ENCODE measurements at regions not wholly inside any gene's neighbourhood (a gene's known extent, or its start where the extent isn't known, plus 50 kb on each side); places are given as distances from the start of the nearest gene placed in this dataset.

DNA sequence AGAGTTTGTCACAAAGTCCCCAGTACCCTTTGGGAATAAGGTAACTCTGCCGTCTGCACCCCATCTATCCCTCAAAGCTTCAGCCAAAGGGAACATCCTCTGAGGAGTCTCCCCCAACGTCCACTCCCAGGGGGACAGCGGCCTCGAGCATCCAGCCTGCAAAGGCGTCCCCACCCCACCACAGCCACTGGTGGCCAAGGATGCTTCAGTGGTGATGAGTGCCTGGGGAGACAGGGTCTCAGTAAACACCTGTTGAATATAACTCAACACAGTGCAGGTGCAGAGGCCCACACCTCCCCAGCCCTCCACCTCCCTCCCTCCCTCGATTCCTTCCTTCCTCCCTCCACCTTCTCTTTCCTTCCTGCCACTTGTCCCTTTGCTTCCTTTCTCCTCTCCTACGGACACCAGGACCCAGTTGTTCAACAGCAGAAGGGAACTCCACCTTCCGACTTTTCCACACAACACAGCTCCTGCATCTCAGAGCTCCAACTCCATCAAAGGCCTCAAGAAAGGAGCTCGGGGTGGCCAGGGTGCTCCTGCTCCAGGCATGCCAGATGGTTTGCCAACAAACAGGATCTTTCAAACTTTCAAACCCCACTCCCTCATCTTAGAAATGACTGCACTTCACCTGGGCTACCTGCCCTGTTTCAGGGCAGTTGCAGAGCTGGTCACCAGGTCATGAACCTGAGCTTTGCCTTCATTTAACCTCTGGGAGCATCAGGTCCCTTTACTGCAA lies 87.8 kb upstream of the SNTG2 start:
- H3F3A ChIP-seq (ENCODE audit: insufficient read depth, low read length): no peaks in the 10 kb centered on the region
- no peaks in the 10 kb centered on the region for H4K20me1 ChIP-seq (ENCODE audit: insufficient read depth, low read length)
- no peak overlapping the region for H3K27ac ChIP-seq (ENCODE audit: low read length)
- H3K4me2 ChIP-seq (ENCODE audit: low read depth, low read length): no peak overlapping the region
- no peak for TF ChIP-seq EZH2 (optimal IDR thresholded peaks at IDR 0.05; ENCODE audit: low read depth, low read length)
- TF ChIP-seq, protein P1, sequence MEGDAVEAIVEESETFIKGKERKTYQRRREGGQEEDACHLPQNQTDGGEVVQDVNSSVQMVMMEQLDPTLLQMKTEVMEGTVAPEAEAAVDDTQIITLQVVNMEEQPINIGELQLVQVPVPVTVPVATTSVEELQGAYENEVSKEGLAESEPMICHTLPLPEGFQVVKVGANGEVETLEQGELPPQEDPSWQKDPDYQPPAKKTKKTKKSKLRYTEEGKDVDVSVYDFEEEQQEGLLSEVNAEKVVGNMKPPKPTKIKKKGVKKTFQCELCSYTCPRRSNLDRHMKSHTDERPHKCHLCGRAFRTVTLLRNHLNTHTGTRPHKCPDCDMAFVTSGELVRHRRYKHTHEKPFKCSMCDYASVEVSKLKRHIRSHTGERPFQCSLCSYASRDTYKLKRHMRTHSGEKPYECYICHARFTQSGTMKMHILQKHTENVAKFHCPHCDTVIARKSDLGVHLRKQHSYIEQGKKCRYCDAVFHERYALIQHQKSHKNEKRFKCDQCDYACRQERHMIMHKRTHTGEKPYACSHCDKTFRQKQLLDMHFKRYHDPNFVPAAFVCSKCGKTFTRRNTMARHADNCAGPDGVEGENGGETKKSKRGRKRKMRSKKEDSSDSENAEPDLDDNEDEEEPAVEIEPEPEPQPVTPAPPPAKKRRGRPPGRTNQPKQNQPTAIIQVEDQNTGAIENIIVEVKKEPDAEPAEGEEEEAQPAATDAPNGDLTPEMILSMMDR (IDR thresholded peaks at IDR 0.05; ENCODE audit: low read length): no peak
- TF ChIP-seq EZH2phosphoT487 (IDR thresholded peaks at IDR 0.05; ENCODE audit: low read length): no peak
- no peak overlapping the region for H3K9ac ChIP-seq (ENCODE audit: low read length)
- H3K4me3 ChIP-seq (ENCODE audit: low read length): no peak overlapping the region
- H3K9me2 ChIP-seq (replicated peaks; ENCODE audit: insufficient read depth, low read length): no peaks in the 10 kb centered on the region
- H3K27me3 ChIP-seq (replicated peaks; ENCODE audit: insufficient read depth, low read length): no peaks in the 10 kb centered on the region
- H3K36me3 ChIP-seq (replicated peaks; ENCODE audit: insufficient read depth, low read length): no peaks in the 10 kb centered on the region
- H2AFZ ChIP-seq (ENCODE audit: low read length): no peak overlapping the region
- H3K4me1 ChIP-seq (ENCODE audit: low read length): no peaks in the 10 kb centered on the region
- H3K79me2 ChIP-seq (ENCODE audit: low read length): no peaks in the 10 kb centered on the region
- no peaks in the 10 kb centered on the region for H3K9me3 ChIP-seq (replicated peaks; ENCODE audit: insufficient read depth, low read length)
- no peak for DNase-seq

DNA sequence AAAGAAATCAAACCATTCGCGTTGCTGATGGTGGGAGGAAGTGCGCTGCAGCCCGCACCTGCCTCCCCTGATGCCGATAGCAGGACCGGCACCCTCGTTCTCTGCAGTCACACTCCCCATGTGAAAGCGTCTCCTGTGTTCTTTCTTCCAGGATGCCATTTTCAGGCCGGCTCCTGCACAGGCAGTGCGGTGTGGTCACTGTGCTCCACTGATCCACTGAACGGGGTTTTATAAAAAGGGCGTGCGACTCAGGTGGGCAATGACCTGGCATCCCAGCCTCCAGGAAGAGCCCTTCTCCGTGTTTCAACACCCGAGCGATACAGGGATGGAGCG lies 88.3 kb upstream of the SNTG2 start:
- no peak overlapping the region for H3K27ac ChIP-seq (ENCODE audit: low read length)
- H2AFZ ChIP-seq (ENCODE audit: low read length): no peak overlapping the region
- no peaks in the 10 kb centered on the region for H3K9me2 ChIP-seq (replicated peaks; ENCODE audit: insufficient read depth, low read length)
- TF ChIP-seq EZH2phosphoT487 (IDR thresholded peaks at IDR 0.05; ENCODE audit: low read length) (no peak), EZH2 (optimal IDR thresholded peaks at IDR 0.05; ENCODE audit: low read depth, low read length) (no peak)
- TF ChIP-seq, protein P1 (IDR thresholded peaks at IDR 0.05; ENCODE audit: low read length): no peak
- no peak for DNase-seq
- no peaks in the 10 kb centered on the region for H3K79me2 ChIP-seq (ENCODE audit: low read length)
- no peaks in the 10 kb centered on the region for H3K9me3 ChIP-seq (replicated peaks; ENCODE audit: insufficient read depth, low read length)
- H3K4me3 ChIP-seq (ENCODE audit: low read length): no peak overlapping the region
- no peak overlapping the region for H3K9ac ChIP-seq (ENCODE audit: low read length)
- no peaks in the 10 kb centered on the region for H3K4me1 ChIP-seq (ENCODE audit: low read length)
- H3K4me2 ChIP-seq (ENCODE audit: low read depth, low read length): no peak overlapping the region
- H3F3A ChIP-seq (ENCODE audit: insufficient read depth, low read length): no peaks in the 10 kb centered on the region
- no peaks in the 10 kb centered on the region for H3K36me3 ChIP-seq (replicated peaks; ENCODE audit: insufficient read depth, low read length)
- H3K27me3 ChIP-seq (replicated peaks; ENCODE audit: insufficient read depth, low read length): no peaks in the 10 kb centered on the region
- H4K20me1 ChIP-seq (ENCODE audit: insufficient read depth, low read length): no peaks in the 10 kb centered on the region

DNA sequence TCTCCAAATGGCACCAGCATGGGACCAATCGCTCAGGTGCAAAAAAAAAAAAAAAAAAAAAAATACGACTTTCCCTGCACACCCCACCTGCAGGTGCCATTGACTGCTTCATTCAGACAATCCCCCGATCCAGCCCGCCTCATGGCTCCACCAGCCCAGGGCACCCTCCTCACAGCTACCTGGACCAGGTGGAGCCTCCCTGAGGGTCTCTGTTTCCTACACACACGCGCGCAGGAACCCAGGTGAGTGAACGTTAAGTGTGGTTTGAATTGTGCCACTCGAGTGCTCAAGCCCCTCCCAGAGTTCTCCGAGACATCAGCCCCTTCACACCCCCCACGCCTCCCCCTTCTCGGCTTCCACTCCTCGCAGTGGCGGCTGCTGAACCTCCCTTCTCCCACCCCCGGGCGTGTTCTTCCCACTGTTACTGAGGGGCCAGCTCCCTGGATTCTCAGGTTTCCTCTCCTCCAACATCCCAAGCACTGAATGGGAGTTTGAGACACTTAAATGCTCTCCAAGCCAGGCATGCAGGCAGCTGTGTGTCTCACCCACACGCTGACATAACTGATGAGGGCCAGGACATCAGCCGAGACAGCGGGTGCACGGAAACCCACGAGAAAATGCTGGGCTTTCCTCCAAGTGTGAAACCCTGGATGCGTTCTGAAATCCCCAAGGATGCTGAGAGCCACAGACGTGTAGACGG lies 88.8 kb upstream of the SNTG2 start:
- H3K4me3 ChIP-seq (ENCODE audit: low read length): no peak overlapping the region
- no peak for DNase-seq
- no peaks in the 10 kb centered on the region for H3F3A ChIP-seq (ENCODE audit: insufficient read depth, low read length)
- H2AFZ ChIP-seq (ENCODE audit: low read length): no peak overlapping the region
- H3K27ac ChIP-seq (ENCODE audit: low read length): no peak overlapping the region
- no peaks in the 10 kb centered on the region for H3K4me1 ChIP-seq (ENCODE audit: low read length)
- no peak overlapping the region for H3K4me2 ChIP-seq (ENCODE audit: low read depth, low read length)
- H3K79me2 ChIP-seq (ENCODE audit: low read length): no peaks in the 10 kb centered on the region
- H3K9me2 ChIP-seq (replicated peaks; ENCODE audit: insufficient read depth, low read length): no peaks in the 10 kb centered on the region
- H3K36me3 ChIP-seq (replicated peaks; ENCODE audit: insufficient read depth, low read length): no peaks in the 10 kb centered on the region
- no peaks in the 10 kb centered on the region for H3K27me3 ChIP-seq (replicated peaks; ENCODE audit: insufficient read depth, low read length)
- TF ChIP-seq EZH2phosphoT487 (IDR thresholded peaks at IDR 0.05; ENCODE audit: low read length) (no peak), EZH2 (optimal IDR thresholded peaks at IDR 0.05; ENCODE audit: low read depth, low read length) (no peak)
- TF ChIP-seq, protein P1 (IDR thresholded peaks at IDR 0.05; ENCODE audit: low read length): no peak
- H3K9me3 ChIP-seq (replicated peaks; ENCODE audit: insufficient read depth, low read length): no peaks in the 10 kb centered on the region
- H3K9ac ChIP-seq (ENCODE audit: low read length): no peak overlapping the region
- H4K20me1 ChIP-seq (ENCODE audit: insufficient read depth, low read length): no peaks in the 10 kb centered on the region

Data from MM.1S (cell line).